ENCODE measurements at regions not wholly inside any gene's neighbourhood (a gene's known extent, or its start where the extent isn't known, plus 50 kb on each side); places are given as distances from the start of the nearest gene placed in this dataset.

- no peak for DNase-seq
Observed at GRCh38 chr2:226011716-226012450, 612.4 kb downstream of the NYAP2 start.

GRCh38 chr2:226002438-226002837 lies 602.9 kb downstream of the NYAP2 start:
- DNase-seq = no peak

GRCh38 chr2:226001716-226002115 lies 602.2 kb downstream of the NYAP2 start:
- no peak for DNase-seq

- DNase-seq = no peak
Observed at GRCh38 chr2:225999692-226000091, 600.2 kb downstream of the NYAP2 start.

GRCh38 chr2:225998653-225999052 lies 599.1 kb downstream of the NYAP2 start:
- DNase-seq = no peak

- DNase-seq = no peak
Observed at GRCh38 chr2:225998116-225998515, 598.6 kb downstream of the NYAP2 start.

- no peak for DNase-seq
Observed at GRCh38 chr2:225996462-225996828, 596.9 kb downstream of the NYAP2 start.

GRCh38 chr2:225995796-225996461 lies 596.4 kb downstream of the NYAP2 start:
- DNase-seq = no peak

- no peak for DNase-seq
Observed at GRCh38 chr2:225994748-225995405, 595.4 kb downstream of the NYAP2 start.

- no peak for DNase-seq
Observed at GRCh38 chr2:225993430-225993829, 593.9 kb downstream of the NYAP2 start.

GRCh38 chr2:225989809-225990208 lies 590.3 kb downstream of the NYAP2 start:
- DNase-seq = no peak

GRCh38 chr2:225980372-225980771 lies 580.9 kb downstream of the NYAP2 start:
- DNase-seq = no peak

GRCh38 chr2:225971433-225971832 lies 571.9 kb downstream of the NYAP2 start:
- DNase-seq = no peak

GRCh38 chr2:225948903-225949302 lies 549.4 kb downstream of the NYAP2 start:
- no peak for DNase-seq

- no peak for DNase-seq
Observed at GRCh38 chr2:225938991-225939390, 539.5 kb downstream of the NYAP2 start.

GRCh38 chr2:225937625-225938187 lies 538.2 kb downstream of the NYAP2 start:
- DNase-seq = no peak

GRCh38 chr2:225932811-225933413 lies 533.4 kb downstream of the NYAP2 start:
- no peak for DNase-seq

GRCh38 chr2:225930687-225931086 lies 531.2 kb downstream of the NYAP2 start:
- no peak for DNase-seq

- DNase-seq = no peak
Observed at GRCh38 chr2:225920621-225921220, 521.2 kb downstream of the NYAP2 start.

- no peak for DNase-seq
Observed at GRCh38 chr2:225916692-225917091, 517.2 kb downstream of the NYAP2 start.

GRCh38 chr2:225911019-225911418 lies 511.5 kb downstream of the NYAP2 start:
- no peak for DNase-seq

GRCh38 chr2:225895126-225895525 lies 495.6 kb downstream of the NYAP2 start:
- no peak for DNase-seq

All from activated effector memory CD4-positive, alpha-beta T cell treated with Interleukin-2 at 50 U/mL for 16 hours (primary cell).